Loucy (cell line): ENCODE measurements at regions not wholly inside any gene's neighbourhood (a gene's known extent, or its start where the extent isn't known, plus 50 kb on each side); places are given as distances from the start of the nearest gene placed in this dataset.

ENCODE experiments used
- H2AFZ ChIP-seq: fragments of 200-600 bp; sonication (generic); 2 replicates; pipeline ENCODE4 v1.6.0; 2016; ENCODE audit warnings: antibody characterized with exemption, mild to moderate bottlenecking, low read length, moderate library complexity
- H3F3A ChIP-seq: fragments of 200-600 bp; 2 replicates; pipeline ENCODE4 v1.6.0; 2016; ENCODE audit warnings: antibody characterized with exemption, low read depth, mild to moderate bottlenecking
- H3K27me3 ChIP-seq: fragments of 200-600 bp; sonication (generic); 2 replicates; pipeline ENCODE4 v1.6.1; 2014; ENCODE audit warnings: low read length, mild to moderate bottlenecking; ENCODE audit not compliant: insufficient read depth, poor library complexity, severe bottlenecking
- H3K36me3 ChIP-seq: fragments of 200-600 bp; sonication (generic); 2 replicates; pipeline ENCODE4 v1.6.1; 2016; ENCODE audit warnings: low read length; ENCODE audit not compliant: insufficient read depth
- H3K4me1 ChIP-seq: fragments of 200-600 bp; sonication (generic); 2 replicates; pipeline ENCODE4 v1.5.1; 2014; ENCODE audit warnings: low read length, mild to moderate bottlenecking; ENCODE audit not compliant: insufficient read depth, poor library complexity, severe bottlenecking
- H3K4me2 ChIP-seq: fragments of 200-600 bp; sonication (generic); 2 replicates; pipeline ENCODE4 v1.6.0; 2014; ENCODE audit warnings: antibody characterized with exemption, low read length, low read depth, mild to moderate bottlenecking; ENCODE audit not compliant: poor library complexity, severe bottlenecking
- H3K4me3 ChIP-seq: fragments of 200-600 bp; sonication (generic); 2 replicates; pipeline ENCODE4 v1.5.1; 2014; ENCODE audit warnings: low read length, mild to moderate bottlenecking, mixed read lengths; ENCODE audit not compliant: poor library complexity, severe bottlenecking
- H3K79me2 ChIP-seq: fragments of 200-600 bp; sonication (generic); 2 replicates; pipeline ENCODE4 v1.6.1; 2014; ENCODE audit warnings: low read length; ENCODE audit not compliant: insufficient read depth
- H3K9ac ChIP-seq: fragments of 200-600 bp; sonication (generic); 2 replicates; pipeline ENCODE4 v1.6.0; 2014; ENCODE audit warnings: mild to moderate bottlenecking, low read depth, low read length, moderate library complexity; ENCODE audit not compliant: poor library complexity, severe bottlenecking
- H3K9me2 ChIP-seq: fragments of 200-600 bp; sonication (generic); replicated peaks from 2 replicates; pipeline ENCODE4 v1.6.1; 2016; ENCODE audit warnings: low read depth, low read length, mixed read lengths
- H3K9me3 ChIP-seq: fragments of 200-600 bp; sonication (generic); 2 replicates; pipeline ENCODE4 v1.6.1; 2014; ENCODE audit warnings: mild to moderate bottlenecking, antibody characterized with exemption, low read length, low read depth; ENCODE audit not compliant: insufficient read depth
- H4K20me1 ChIP-seq: fragments of 200-600 bp; sonication (generic); 2 replicates; pipeline ENCODE4 v1.6.0; 2014; ENCODE audit warnings: antibody characterized with exemption, low read length, mild to moderate bottlenecking; ENCODE audit not compliant: insufficient read depth, poor library complexity, severe bottlenecking
- CTCF ChIP-seq: fragments of 200-600 bp; sonication (generic); conservative IDR thresholded peaks from 2 replicates; pipeline ENCODE4 v1.5.1; 2014; ENCODE audit warnings: mild to moderate bottlenecking, antibody characterized with exemption, low read length
- EZH2phosphoT487 ChIP-seq: fragments of 200-600 bp; IDR thresholded peaks from 2 replicates; pipeline ENCODE4 v1.6.1; 2018; ENCODE audit warnings: antibody characterized with exemption, mild to moderate bottlenecking, moderate library complexity, borderline replicate concordance

- H4K20me1 ChIP-seq: no peaks in the 10 kb centered on the region
- no peak overlapping the region for H3K9ac ChIP-seq
- no peaks in the 10 kb centered on the region for H3K36me3 ChIP-seq
- H3K4me2 ChIP-seq: no peak overlapping the region
- TF ChIP-seq EZH2phosphoT487: no peak
- no peak for TF ChIP-seq CTCF
- H3F3A ChIP-seq: no peaks in the 10 kb centered on the region
- no peaks in the 10 kb centered on the region for H3K79me2 ChIP-seq
- no peaks in the 10 kb centered on the region for H3K27me3 ChIP-seq
- no peaks in the 10 kb centered on the region for H3K9me2 ChIP-seq
- no peak overlapping the region for H2AFZ ChIP-seq
- no peaks in the 10 kb centered on the region for H3K4me1 ChIP-seq
- H3K4me3 ChIP-seq: no peak overlapping the region
- no peaks in the 10 kb centered on the region for H3K9me3 ChIP-seq
Measured at GRCh38 chr6:153489479-153489878, 358.4 kb upstream of the RGS17 start.

- Histone ChIP-seq H3K9ac (no peak overlapping the region), H3K4me1 (no peaks in the 10 kb centered on the region), H2AFZ (no peak overlapping the region), H3F3A (no peaks in the 10 kb centered on the region), H3K4me2 (no peak overlapping the region), H3K27me3 (no peaks in the 10 kb centered on the region), H3K9me3 (no peaks in the 10 kb centered on the region), H3K9me2 (no peaks in the 10 kb centered on the region), H4K20me1 (no peaks in the 10 kb centered on the region), H3K4me3 (no peak overlapping the region), H3K79me2 (no peaks in the 10 kb centered on the region), H3K36me3 (no peaks in the 10 kb centered on the region)
- TF ChIP-seq EZH2phosphoT487: no peak
Measured at GRCh38 chr6:153488267-153488666, 357.2 kb upstream of the RGS17 start.

- TF ChIP-seq CTCF (no peak), EZH2phosphoT487 (no peak)
- no peak overlapping the region for H2AFZ ChIP-seq
- no peaks in the 10 kb centered on the region for H3K9me3 ChIP-seq
- no peaks in the 10 kb centered on the region for H3K36me3 ChIP-seq
- H3K4me3 ChIP-seq: no peak overlapping the region
- no peak overlapping the region for H3K9ac ChIP-seq
- no peaks in the 10 kb centered on the region for H3K9me2 ChIP-seq
- no peaks in the 10 kb centered on the region for H3K79me2 ChIP-seq
- no peak overlapping the region for H3K4me2 ChIP-seq
- no peaks in the 10 kb centered on the region for H3F3A ChIP-seq
- H3K27me3 ChIP-seq: no peaks in the 10 kb centered on the region
- no peaks in the 10 kb centered on the region for H4K20me1 ChIP-seq
- H3K4me1 ChIP-seq: no peaks in the 10 kb centered on the region
Measured at GRCh38 chr6:153485072-153485471, 354.0 kb upstream of the RGS17 start.

GRCh38 chr6:153484056-153484455 is 353.0 kb upstream of the RGS17 start:
- no peaks in the 10 kb centered on the region for H3K9me3 ChIP-seq
- TF ChIP-seq CTCF (no peak), EZH2phosphoT487 (no peak)
- H2AFZ ChIP-seq: no peak overlapping the region
- no peaks in the 10 kb centered on the region for H3F3A ChIP-seq
- H3K79me2 ChIP-seq: no peaks in the 10 kb centered on the region
- no peak overlapping the region for H3K4me2 ChIP-seq
- no peaks in the 10 kb centered on the region for H3K36me3 ChIP-seq
- no peaks in the 10 kb centered on the region for H3K27me3 ChIP-seq
- H3K9me2 ChIP-seq: no peaks in the 10 kb centered on the region; the same call in 1 of the 2 replicates
- no peak overlapping the region for H3K4me3 ChIP-seq
- no peak overlapping the region for H3K9ac ChIP-seq
- no peaks in the 10 kb centered on the region for H3K4me1 ChIP-seq
- no peaks in the 10 kb centered on the region for H4K20me1 ChIP-seq
